ENCODE measurements at regions not wholly inside any gene's neighbourhood (a gene's known extent, or its start where the extent isn't known, plus 50 kb on each side); places are given as distances from the start of the nearest gene placed in this dataset.

DNA sequence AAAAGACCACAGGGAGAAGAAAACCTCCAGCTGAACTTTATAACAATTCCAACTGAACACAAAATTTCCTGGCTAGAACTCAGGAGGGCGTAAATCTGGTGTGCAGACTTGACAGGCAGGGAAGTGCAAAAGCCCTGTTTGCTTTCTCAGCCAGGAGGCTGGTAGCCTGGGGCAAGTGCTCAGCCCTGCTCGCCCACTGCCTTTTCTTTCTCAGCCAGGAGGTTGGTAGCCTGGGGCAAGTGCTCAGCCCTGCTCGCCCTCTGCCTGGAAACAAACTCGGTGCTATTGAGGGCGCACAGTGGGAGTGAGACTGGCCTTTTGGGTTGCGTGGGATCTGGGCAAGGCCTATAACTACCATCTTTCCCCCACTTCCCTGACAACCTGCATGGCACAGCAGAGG is 275.4 kb upstream of the MAOA start:
- no peaks in the 10 kb centered on the region for H3K36me3 ChIP-seq (ENCODE audit: insufficient read depth in 1 of 2, low read depth in 1 of 2)
- peaks cover 3% of the 10 kb centered on the region for H3K9me3 ChIP-seq
- DNase-seq = no peak
- no peak overlapping the region for H3K27ac ChIP-seq
- H3K27me3 ChIP-seq (ENCODE audit: insufficient read depth in 3 of 3, low read length in 2 of 3) = peaks cover 0 to 3% (median 0%) of the 10 kb centered on the region in 3 donors
- WGBS, 3 donors = 76 to 90% (median 82%) methylated on average over 5 to 6 of the region's 6 CpGs
- no peak for ATAC-seq
- H3K4me3 ChIP-seq = no peak overlapping the region
- intact Hi-C loops (cut with DNase I) = no loop called here
- TF ChIP-seq, protein P1, sequence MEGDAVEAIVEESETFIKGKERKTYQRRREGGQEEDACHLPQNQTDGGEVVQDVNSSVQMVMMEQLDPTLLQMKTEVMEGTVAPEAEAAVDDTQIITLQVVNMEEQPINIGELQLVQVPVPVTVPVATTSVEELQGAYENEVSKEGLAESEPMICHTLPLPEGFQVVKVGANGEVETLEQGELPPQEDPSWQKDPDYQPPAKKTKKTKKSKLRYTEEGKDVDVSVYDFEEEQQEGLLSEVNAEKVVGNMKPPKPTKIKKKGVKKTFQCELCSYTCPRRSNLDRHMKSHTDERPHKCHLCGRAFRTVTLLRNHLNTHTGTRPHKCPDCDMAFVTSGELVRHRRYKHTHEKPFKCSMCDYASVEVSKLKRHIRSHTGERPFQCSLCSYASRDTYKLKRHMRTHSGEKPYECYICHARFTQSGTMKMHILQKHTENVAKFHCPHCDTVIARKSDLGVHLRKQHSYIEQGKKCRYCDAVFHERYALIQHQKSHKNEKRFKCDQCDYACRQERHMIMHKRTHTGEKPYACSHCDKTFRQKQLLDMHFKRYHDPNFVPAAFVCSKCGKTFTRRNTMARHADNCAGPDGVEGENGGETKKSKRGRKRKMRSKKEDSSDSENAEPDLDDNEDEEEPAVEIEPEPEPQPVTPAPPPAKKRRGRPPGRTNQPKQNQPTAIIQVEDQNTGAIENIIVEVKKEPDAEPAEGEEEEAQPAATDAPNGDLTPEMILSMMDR (IDR thresholded peaks at IDR 0.05) = no peak
- H3K4me1 ChIP-seq = no peaks in the 10 kb centered on the region

DNA sequence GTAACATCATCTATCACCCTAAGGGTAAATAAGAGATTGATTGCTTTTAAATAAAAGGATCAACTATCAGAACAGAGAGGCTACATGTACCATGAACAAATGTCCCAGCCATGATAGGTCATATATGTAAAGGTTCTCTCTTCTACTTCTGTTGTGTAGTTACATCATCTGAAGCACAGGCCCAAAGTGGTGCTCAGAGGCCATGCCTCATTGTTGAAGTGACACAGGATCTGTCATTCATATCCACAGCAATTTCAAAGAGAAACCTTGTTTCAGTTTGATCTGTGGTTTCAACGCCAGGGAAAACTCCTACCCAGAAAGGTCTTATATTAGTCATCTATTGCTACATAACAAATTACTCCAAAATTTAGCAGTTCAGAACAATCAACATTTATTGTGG is 269.2 kb upstream of the MAOA start:
- WGBS, 3 donors = 83 to 92% (median 84%) methylated on average over 1 of the region's 1 CpG
- Histone ChIP-seq H3K4me1 (no peaks in the 10 kb centered on the region), H3K9me3 (no peaks in the 10 kb centered on the region), H3K36me3 (ENCODE audit: insufficient read depth in 1 of 2, low read depth in 1 of 2) (no peaks in the 10 kb centered on the region), H3K4me3 (no peak overlapping the region), H3K27ac (no peak overlapping the region), H3K27me3 (ENCODE audit: insufficient read depth in 3 of 3, low read length in 2 of 3) (peaks cover 0 to 10% (median 0%) of the 10 kb centered on the region in 3 donors)
- intact Hi-C loops (cut with DNase I) = no loop called here
- DNase-seq (no peak), ATAC-seq (no peak)
- TF ChIP-seq, protein P1 (IDR thresholded peaks at IDR 0.05) = no peak

DNA sequence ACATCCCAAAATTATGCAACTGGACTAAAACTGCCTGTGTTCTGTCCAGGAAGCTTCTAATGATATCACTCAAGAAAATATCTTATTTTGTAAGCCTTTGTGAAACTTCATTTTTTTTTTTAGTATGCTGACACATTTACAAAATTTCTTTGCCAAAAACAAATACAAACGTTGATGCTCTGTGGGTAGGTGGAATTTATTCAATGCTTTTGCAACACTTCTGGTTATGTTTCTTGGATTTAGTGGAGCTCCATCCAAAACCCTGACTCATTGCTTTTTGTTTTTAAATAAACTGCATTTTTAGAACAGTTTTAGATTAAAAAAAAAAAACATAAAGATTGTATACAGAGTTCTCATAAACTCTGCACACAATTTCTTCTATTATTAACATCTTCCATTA is 250.9 kb upstream of the MAOA start:
- Histone ChIP-seq H3K27me3 (ENCODE audit: insufficient read depth in 3 of 3, low read length in 2 of 3) (no peaks in the 10 kb centered on the region), H3K4me3 (no peak overlapping the region), H3K4me1 (no peaks in the 10 kb centered on the region), H3K27ac (no peak overlapping the region), H3K9me3 (no peaks in the 10 kb centered on the region), H3K36me3 (ENCODE audit: insufficient read depth in 1 of 2, low read depth in 1 of 2) (no peaks in the 10 kb centered on the region)
- TF ChIP-seq, protein P1 (IDR thresholded peaks at IDR 0.05) = no peak
- ATAC-seq (no peak), DNase-seq (no peak)
- intact Hi-C loops (cut with DNase I) = no loop called here
- WGBS, 3 donors = 18 to 36% (median 19%) methylated on average over 1 of the region's 1 CpG

DNA sequence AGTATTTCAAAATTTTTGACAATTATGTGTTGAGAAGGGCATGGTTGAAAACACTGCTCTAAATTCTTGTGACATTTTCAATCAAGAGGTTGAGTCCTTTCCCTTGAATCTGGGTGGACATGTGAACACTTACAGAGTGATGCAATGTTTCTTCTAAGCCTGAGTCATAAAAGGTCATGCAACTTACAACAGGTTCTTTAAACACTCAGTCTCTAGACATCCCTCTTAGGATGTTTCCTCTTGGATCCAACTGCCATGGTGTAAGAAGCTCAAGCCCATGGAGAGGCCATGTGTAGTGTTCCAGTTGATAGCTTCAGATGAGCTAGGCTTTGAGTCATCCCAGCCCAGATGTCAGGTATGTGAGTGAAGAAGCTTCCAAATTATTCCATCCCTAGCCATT is 232.2 kb upstream of the MAOA start:
- Histone ChIP-seq H3K27ac (no peak overlapping the region), H3K9me3 (no peaks in the 10 kb centered on the region), H3K27me3 (ENCODE audit: insufficient read depth in 3 of 3, low read length in 2 of 3) (peaks cover 0 to 14% (median 0%) of the 10 kb centered on the region in 3 donors), H3K36me3 (ENCODE audit: insufficient read depth in 1 of 2, low read depth in 1 of 2) (no peaks in the 10 kb centered on the region), H3K4me3 (no peak overlapping the region), H3K4me1 (no peaks in the 10 kb centered on the region)
- DNase-seq = no peak
- no peak for ATAC-seq
- TF ChIP-seq, protein P1 (IDR thresholded peaks at IDR 0.05) = no peak
- intact Hi-C loops (cut with DNase I) = no loop called here

DNA sequence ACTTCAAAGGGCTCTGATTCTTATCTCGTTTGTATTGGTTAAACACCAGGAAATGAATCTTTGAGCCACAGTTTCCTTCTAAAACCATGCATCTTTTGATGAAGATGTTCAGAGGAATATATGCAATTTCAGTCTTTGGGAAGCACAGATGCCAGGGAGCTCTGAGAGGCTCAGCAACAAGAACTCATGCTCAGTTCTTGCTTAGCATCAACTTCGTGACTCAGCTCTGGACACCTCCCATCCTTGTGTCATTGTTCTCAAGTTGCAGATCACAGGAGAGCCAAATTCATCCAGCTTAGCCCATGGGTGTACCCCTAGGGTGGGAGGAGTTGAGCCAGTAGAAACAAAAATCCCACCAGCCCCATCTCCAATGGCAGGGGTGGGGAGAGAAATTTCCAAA is 219.6 kb upstream of the MAOA start:
- Histone ChIP-seq H3K36me3 (ENCODE audit: insufficient read depth in 1 of 2, low read depth in 1 of 2) (no peaks in the 10 kb centered on the region), H3K9me3 (no peaks in the 10 kb centered on the region), H3K27me3 (ENCODE audit: insufficient read depth in 3 of 3, low read length in 2 of 3) (peaks cover 0 to 14% (median 0%) of the 10 kb centered on the region in 3 donors), H3K4me1 (no peaks in the 10 kb centered on the region), H3K27ac (no peak overlapping the region), H3K4me3 (no peak overlapping the region)
- TF ChIP-seq, protein P1 (IDR thresholded peaks at IDR 0.05) = no peak
- WGBS, 3 donors = 47 to 71% (median 52%) methylated on average over 2 of the region's 2 CpGs
- intact Hi-C loops (cut with DNase I) = no loop called here
- ATAC-seq = no peak
- no peak for DNase-seq
